ENCODE measurements at regions not wholly inside any gene's neighbourhood (a gene's known extent, or its start where the extent isn't known, plus 50 kb on each side); places are given as distances from the start of the nearest gene placed in this dataset.
A peak's percentile ranks its signal among the peaks of the same experiment; 100 is the strongest.

- Histone ChIP-seq H3K9me3 (ENCODE audit: control insufficient read depth in 2 of 2, insufficient read depth in 1 of 2, low read depth in 1 of 2, low read length in 1 of 2) (no peaks in the 10 kb centered on the region), H3K27me3 (ENCODE audit: control insufficient read depth in 1 of 2, insufficient read depth in 2 of 2, low read length in 2 of 2) (no peaks in the 10 kb centered on the region), H3K36me3 (ENCODE audit: control insufficient read depth in 2 of 2, insufficient read depth in 2 of 2, low read length in 1 of 2) (no peaks in the 10 kb centered on the region), H3K27ac (ENCODE audit: low read depth in 2 of 2, low read length in 1 of 2) (no peak overlapping the region), H3K4me3 (ENCODE audit: low read depth in 1 of 2, low read length in 2 of 2) (no peak overlapping the region), H3K4me1 (ENCODE audit: control insufficient read depth in 2 of 2, insufficient read depth in 2 of 2, low read length in 1 of 2) (no peaks in the 10 kb centered on the region)
- WGBS, 2 donors, result 60 to 66% methylated on average over 9 of the region's 9 CpGs
These were observed 354.6 kb upstream of the ADGRL2 start for GRCh38 chr1:81446000-81446669.

DNA sequence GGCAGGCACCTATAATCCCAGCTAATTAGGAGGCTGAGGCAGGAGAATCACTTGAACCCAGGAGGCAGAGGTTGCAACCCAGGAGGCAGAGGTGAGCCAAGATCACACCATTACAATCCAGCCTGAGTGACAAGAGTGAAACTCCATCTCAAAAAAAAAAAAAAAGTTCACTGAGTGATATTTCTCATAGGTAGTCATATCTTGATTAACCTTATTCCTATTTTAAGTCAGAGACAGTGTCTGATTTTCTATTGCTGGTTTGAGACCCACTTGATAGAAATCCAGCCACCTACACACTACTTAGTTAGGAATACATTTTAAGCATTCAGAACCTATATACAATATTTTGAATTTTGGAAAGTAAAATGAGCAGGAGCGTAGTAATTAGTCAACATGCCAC lies 357.4 kb upstream of the ADGRL2 start:
- no peak overlapping the region for H3K4me3 ChIP-seq (ENCODE audit: low read depth in 1 of 2, low read length in 2 of 2)
- H3K36me3 ChIP-seq (ENCODE audit: control insufficient read depth in 2 of 2, insufficient read depth in 2 of 2, low read length in 1 of 2), result no peaks in the 10 kb centered on the region
- H3K27me3 ChIP-seq (ENCODE audit: control insufficient read depth in 1 of 2, insufficient read depth in 2 of 2, low read length in 2 of 2), result no peaks in the 10 kb centered on the region
- no peak overlapping the region for H3K27ac ChIP-seq (ENCODE audit: low read depth in 2 of 2, low read length in 1 of 2)
- WGBS, 2 donors, result 85 to 94% methylated on average over 1 of the region's 1 CpG
- H3K4me1 ChIP-seq (ENCODE audit: control insufficient read depth in 2 of 2, insufficient read depth in 2 of 2, low read length in 1 of 2), result no peaks in the 10 kb centered on the region
- H3K9me3 ChIP-seq (ENCODE audit: control insufficient read depth in 2 of 2, insufficient read depth in 1 of 2, low read depth in 1 of 2, low read length in 1 of 2), result no peaks in the 10 kb centered on the region

GRCh38 chr1:81439046-81439823 lies 361.5 kb upstream of the ADGRL2 start:
- no peaks in the 10 kb centered on the region for H3K36me3 ChIP-seq (ENCODE audit: control insufficient read depth in 2 of 2, insufficient read depth in 2 of 2, low read length in 1 of 2)
- no peak overlapping the region for H3K27ac ChIP-seq (ENCODE audit: low read depth in 2 of 2, low read length in 1 of 2)
- no peaks in the 10 kb centered on the region for H3K4me1 ChIP-seq (ENCODE audit: control insufficient read depth in 2 of 2, insufficient read depth in 2 of 2, low read length in 1 of 2)
- H3K4me3 ChIP-seq (ENCODE audit: low read depth in 1 of 2, low read length in 2 of 2), result no peak overlapping the region
- WGBS, 2 donors, result 92 to 94% methylated on average over 12 of the region's 12 CpGs
- H3K27me3 ChIP-seq (ENCODE audit: control insufficient read depth in 1 of 2, insufficient read depth in 2 of 2, low read length in 2 of 2), result no peaks in the 10 kb centered on the region
- H3K9me3 ChIP-seq (ENCODE audit: control insufficient read depth in 2 of 2, insufficient read depth in 1 of 2, low read depth in 1 of 2, low read length in 1 of 2), result no peaks in the 10 kb centered on the region

DNA sequence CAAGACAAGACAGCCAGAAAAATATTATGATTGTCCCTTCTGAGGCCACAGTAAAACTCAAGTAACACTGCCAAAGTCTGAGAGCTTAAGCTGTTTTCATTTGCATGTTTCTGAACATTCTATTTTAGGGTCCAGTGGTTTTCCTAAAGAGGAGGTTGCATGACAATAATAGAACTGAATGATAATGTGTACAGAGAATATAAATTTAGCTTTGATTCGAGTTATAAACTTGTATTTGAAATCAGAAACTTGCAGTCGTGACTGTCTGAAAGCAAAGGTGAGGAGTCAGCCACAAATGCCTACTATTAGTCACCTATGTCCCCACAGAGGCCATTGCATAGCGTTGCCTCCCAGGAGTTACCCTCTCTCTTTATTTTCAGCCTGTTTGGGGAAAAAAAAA lies 363.1 kb upstream of the ADGRL2 start:
- Histone ChIP-seq H3K4me3 (ENCODE audit: low read depth in 1 of 2, low read length in 2 of 2) (no peak overlapping the region), H3K36me3 (ENCODE audit: control insufficient read depth in 2 of 2, insufficient read depth in 2 of 2, low read length in 1 of 2) (no peaks in the 10 kb centered on the region), H3K27ac (ENCODE audit: low read depth in 2 of 2, low read length in 1 of 2) (no peak overlapping the region), H3K9me3 (ENCODE audit: control insufficient read depth in 2 of 2, insufficient read depth in 1 of 2, low read depth in 1 of 2, low read length in 1 of 2) (no peaks in the 10 kb centered on the region), H3K27me3 (ENCODE audit: control insufficient read depth in 1 of 2, insufficient read depth in 2 of 2, low read length in 2 of 2) (no peaks in the 10 kb centered on the region), H3K4me1 (ENCODE audit: control insufficient read depth in 2 of 2, insufficient read depth in 2 of 2, low read length in 1 of 2) (no peaks in the 10 kb centered on the region)
- WGBS, 2 donors, result 50 to 58% methylated on average over 3 of the region's 3 CpGs

DNA sequence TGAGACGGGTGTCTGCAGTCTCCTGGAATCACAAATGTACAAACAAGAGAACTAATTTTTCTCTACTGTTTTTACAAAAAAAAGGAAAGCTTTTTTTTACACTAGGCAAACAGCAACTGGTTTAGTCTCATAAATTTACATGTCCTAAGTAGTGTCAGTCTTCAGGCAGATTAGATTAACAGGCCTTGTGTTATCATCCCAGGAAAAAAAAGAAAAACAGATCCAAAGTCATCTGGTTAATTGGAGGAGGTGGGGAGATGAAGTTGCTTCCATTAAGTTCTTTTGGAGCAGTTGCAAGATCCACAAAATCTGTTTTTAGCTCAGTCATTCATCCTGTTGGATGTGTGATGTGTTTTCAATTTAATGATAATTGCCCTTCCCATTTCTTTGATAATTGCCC lies 363.5 kb upstream of the ADGRL2 start:
- no peak overlapping the region for H3K27ac ChIP-seq (ENCODE audit: low read depth in 2 of 2, low read length in 1 of 2)
- 74 to 82% methylated on average over 1 of the region's 1 CpG for WGBS, 2 donors

GRCh38 chr1:81435175-81435574 lies 365.6 kb upstream of the ADGRL2 start:
- no peaks in the 10 kb centered on the region for H3K36me3 ChIP-seq (ENCODE audit: control insufficient read depth in 2 of 2, insufficient read depth in 2 of 2, low read length in 1 of 2)
- no peaks in the 10 kb centered on the region for H3K4me1 ChIP-seq (ENCODE audit: control insufficient read depth in 2 of 2, insufficient read depth in 2 of 2, low read length in 1 of 2)
- H3K27ac ChIP-seq (ENCODE audit: low read depth in 2 of 2, low read length in 1 of 2), result no peak overlapping the region
- H3K4me3 ChIP-seq (ENCODE audit: low read depth in 1 of 2, low read length in 2 of 2), result no peak overlapping the region
- H3K9me3 ChIP-seq (ENCODE audit: control insufficient read depth in 2 of 2, insufficient read depth in 1 of 2, low read depth in 1 of 2, low read length in 1 of 2), result no peaks in the 10 kb centered on the region
- H3K27me3 ChIP-seq (ENCODE audit: control insufficient read depth in 1 of 2, insufficient read depth in 2 of 2, low read length in 2 of 2), result no peaks in the 10 kb centered on the region
- 14 to 32% methylated on average over 1 of the region's 1 CpG for WGBS, 2 donors

More for the DNA sequence above, 363.5 kb upstream of the ADGRL2 start:
- Histone ChIP-seq H3K9me3 (ENCODE audit: control insufficient read depth in 2 of 2, insufficient read depth in 1 of 2, low read depth in 1 of 2, low read length in 1 of 2) (no peaks in the 10 kb centered on the region), H3K36me3 (ENCODE audit: control insufficient read depth in 2 of 2, insufficient read depth in 2 of 2, low read length in 1 of 2) (no peaks in the 10 kb centered on the region), H3K4me1 (ENCODE audit: control insufficient read depth in 2 of 2, insufficient read depth in 2 of 2, low read length in 1 of 2) (no peaks in the 10 kb centered on the region), H3K27me3 (ENCODE audit: control insufficient read depth in 1 of 2, insufficient read depth in 2 of 2, low read length in 2 of 2) (no peaks in the 10 kb centered on the region), H3K4me3 (ENCODE audit: low read depth in 1 of 2, low read length in 2 of 2) (no peak overlapping the region)

DNA sequence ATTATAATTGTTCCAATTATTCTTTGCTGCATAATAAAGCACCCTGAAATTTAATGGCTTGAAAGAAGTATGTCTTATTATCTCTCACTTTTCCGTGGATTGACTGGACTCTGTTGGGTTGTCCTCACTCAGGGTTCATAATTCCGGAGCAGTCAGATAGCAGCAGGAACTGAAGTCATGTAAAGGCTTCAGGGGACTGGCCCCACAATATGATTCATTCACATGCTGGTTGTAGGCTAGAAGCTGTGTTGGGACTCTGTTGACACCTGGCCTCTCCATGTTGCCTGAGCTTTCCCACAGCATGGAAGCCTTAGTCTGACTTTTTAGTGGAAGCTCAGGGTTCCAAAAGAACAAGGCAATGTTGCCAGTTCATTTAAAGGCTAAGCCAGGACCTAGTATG lies 367.1 kb upstream of the ADGRL2 start:
- no peak overlapping the region for H3K4me3 ChIP-seq (ENCODE audit: low read depth in 1 of 2, low read length in 2 of 2)
- no peaks in the 10 kb centered on the region for H3K36me3 ChIP-seq (ENCODE audit: control insufficient read depth in 2 of 2, insufficient read depth in 2 of 2, low read length in 1 of 2)
- H3K9me3 ChIP-seq (ENCODE audit: control insufficient read depth in 2 of 2, insufficient read depth in 1 of 2, low read depth in 1 of 2, low read length in 1 of 2), result no peaks in the 10 kb centered on the region
- H3K27me3 ChIP-seq (ENCODE audit: control insufficient read depth in 1 of 2, insufficient read depth in 2 of 2, low read length in 2 of 2), result no peaks in the 10 kb centered on the region
- H3K27ac ChIP-seq (ENCODE audit: low read depth in 2 of 2, low read length in 1 of 2), result no peak overlapping the region
- no peaks in the 10 kb centered on the region for H3K4me1 ChIP-seq (ENCODE audit: control insufficient read depth in 2 of 2, insufficient read depth in 2 of 2, low read length in 1 of 2)
- WGBS, 2 donors, result 84 to 93% methylated on average over 2 of the region's 2 CpGs

GRCh38 chr1:81432654-81433109 lies 368.1 kb upstream of the ADGRL2 start:
- Histone ChIP-seq H3K9me3 (ENCODE audit: control insufficient read depth in 2 of 2, insufficient read depth in 1 of 2, low read depth in 1 of 2, low read length in 1 of 2) (no peaks in the 10 kb centered on the region), H3K36me3 (ENCODE audit: control insufficient read depth in 2 of 2, insufficient read depth in 2 of 2, low read length in 1 of 2) (no peaks in the 10 kb centered on the region), H3K27ac (ENCODE audit: low read depth in 2 of 2, low read length in 1 of 2) (peak overlapping the region in 1 of 2 donors; percentile 14), H3K4me1 (ENCODE audit: control insufficient read depth in 2 of 2, insufficient read depth in 2 of 2, low read length in 1 of 2) (no peaks in the 10 kb centered on the region), H3K4me3 (ENCODE audit: low read depth in 1 of 2, low read length in 2 of 2) (no peak overlapping the region), H3K27me3 (ENCODE audit: control insufficient read depth in 1 of 2, insufficient read depth in 2 of 2, low read length in 2 of 2) (no peaks in the 10 kb centered on the region)
- WGBS, 2 donors, result 77 to 78% methylated on average over 8 of the region's 8 CpGs

DNA sequence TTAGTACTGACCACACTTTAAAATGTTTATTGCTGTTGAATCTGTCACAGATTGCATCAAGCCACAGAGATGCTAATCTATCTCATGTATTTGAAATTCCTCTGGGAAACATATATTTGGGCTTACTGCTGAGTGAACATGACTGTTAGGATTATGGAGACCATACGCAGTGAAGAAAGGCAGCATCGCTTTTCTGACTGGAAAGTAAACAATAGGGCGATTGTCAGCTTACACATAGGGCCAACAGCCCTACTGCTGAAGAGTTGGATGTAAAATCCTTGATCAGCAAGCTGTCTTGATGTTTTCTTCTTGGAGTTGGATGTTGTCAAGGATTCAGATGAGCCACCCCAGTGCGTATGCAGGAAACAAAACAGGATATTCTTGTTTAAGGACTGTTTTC lies 368.7 kb upstream of the ADGRL2 start:
- 62 to 65% methylated on average over 4 of the region's 4 CpGs for WGBS, 2 donors
- H3K4me3 ChIP-seq (ENCODE audit: low read depth in 1 of 2, low read length in 2 of 2), result no peak overlapping the region
- H3K4me1 ChIP-seq (ENCODE audit: control insufficient read depth in 2 of 2, insufficient read depth in 2 of 2, low read length in 1 of 2), result no peaks in the 10 kb centered on the region
- H3K36me3 ChIP-seq (ENCODE audit: control insufficient read depth in 2 of 2, insufficient read depth in 2 of 2, low read length in 1 of 2), result no peaks in the 10 kb centered on the region
- H3K9me3 ChIP-seq (ENCODE audit: control insufficient read depth in 2 of 2, insufficient read depth in 1 of 2, low read depth in 1 of 2, low read length in 1 of 2), result no peaks in the 10 kb centered on the region
- H3K27ac ChIP-seq (ENCODE audit: low read depth in 2 of 2, low read length in 1 of 2), result no peak overlapping the region
- no peaks in the 10 kb centered on the region for H3K27me3 ChIP-seq (ENCODE audit: control insufficient read depth in 1 of 2, insufficient read depth in 2 of 2, low read length in 2 of 2)

DNA sequence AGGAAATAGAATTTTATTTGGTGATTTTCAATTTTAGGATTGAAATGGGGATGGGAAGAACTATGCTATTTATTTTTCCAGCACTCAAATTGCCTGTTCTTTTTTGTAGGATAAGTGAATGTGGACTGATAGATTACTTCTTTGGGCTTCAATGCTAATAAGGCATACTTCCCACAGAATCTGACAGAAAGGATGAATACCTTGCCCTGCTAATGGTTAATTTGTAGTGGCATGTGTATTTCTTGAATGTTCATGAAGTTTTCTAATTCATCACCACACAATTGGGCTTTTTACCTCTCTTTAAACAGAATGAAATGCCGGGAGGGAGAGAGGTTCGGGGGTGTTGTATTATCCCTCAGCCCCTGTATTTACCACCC lies 369.1 kb upstream of the ADGRL2 start:
- no peaks in the 10 kb centered on the region for H3K36me3 ChIP-seq (ENCODE audit: control insufficient read depth in 2 of 2, insufficient read depth in 2 of 2, low read length in 1 of 2)
- no peaks in the 10 kb centered on the region for H3K27me3 ChIP-seq (ENCODE audit: control insufficient read depth in 1 of 2, insufficient read depth in 2 of 2, low read length in 2 of 2)
- no peaks in the 10 kb centered on the region for H3K4me1 ChIP-seq (ENCODE audit: control insufficient read depth in 2 of 2, insufficient read depth in 2 of 2, low read length in 1 of 2)
- H3K27ac ChIP-seq (ENCODE audit: low read depth in 2 of 2, low read length in 1 of 2), result no peak overlapping the region
- WGBS, 2 donors, result 93 to 95% methylated on average over 2 of the region's 2 CpGs
- no peaks in the 10 kb centered on the region for H3K9me3 ChIP-seq (ENCODE audit: control insufficient read depth in 2 of 2, insufficient read depth in 1 of 2, low read depth in 1 of 2, low read length in 1 of 2)
- H3K4me3 ChIP-seq (ENCODE audit: low read depth in 1 of 2, low read length in 2 of 2), result no peak overlapping the region

Measured in esophagus (tissue), 2 donors.